ENCODE measurements at regions not wholly inside any gene's neighbourhood (a gene's known extent, or its start where the extent isn't known, plus 50 kb on each side); places are given as distances from the start of the nearest gene placed in this dataset.

DNA sequence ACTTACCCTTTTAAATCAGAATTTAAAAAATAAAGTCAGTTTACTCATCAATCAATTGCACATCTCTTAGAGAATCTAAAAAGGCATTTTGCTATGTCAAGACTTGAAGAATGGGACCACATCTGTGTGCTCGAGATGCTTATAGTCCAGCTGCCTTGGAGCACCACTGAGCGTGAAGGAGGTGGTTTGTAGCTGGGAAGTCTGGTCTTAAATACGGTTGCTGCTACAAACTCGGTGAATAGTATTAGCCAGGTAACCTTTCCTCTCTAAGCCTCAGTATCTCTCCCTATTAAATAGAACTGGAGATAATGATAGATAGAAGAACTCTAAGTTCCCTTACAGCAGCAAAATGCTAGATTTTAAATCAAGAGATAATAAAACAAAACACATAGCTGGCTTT is 289.7 kb downstream of the TRIB2 start:
- TF ChIP-seq, protein P1, sequence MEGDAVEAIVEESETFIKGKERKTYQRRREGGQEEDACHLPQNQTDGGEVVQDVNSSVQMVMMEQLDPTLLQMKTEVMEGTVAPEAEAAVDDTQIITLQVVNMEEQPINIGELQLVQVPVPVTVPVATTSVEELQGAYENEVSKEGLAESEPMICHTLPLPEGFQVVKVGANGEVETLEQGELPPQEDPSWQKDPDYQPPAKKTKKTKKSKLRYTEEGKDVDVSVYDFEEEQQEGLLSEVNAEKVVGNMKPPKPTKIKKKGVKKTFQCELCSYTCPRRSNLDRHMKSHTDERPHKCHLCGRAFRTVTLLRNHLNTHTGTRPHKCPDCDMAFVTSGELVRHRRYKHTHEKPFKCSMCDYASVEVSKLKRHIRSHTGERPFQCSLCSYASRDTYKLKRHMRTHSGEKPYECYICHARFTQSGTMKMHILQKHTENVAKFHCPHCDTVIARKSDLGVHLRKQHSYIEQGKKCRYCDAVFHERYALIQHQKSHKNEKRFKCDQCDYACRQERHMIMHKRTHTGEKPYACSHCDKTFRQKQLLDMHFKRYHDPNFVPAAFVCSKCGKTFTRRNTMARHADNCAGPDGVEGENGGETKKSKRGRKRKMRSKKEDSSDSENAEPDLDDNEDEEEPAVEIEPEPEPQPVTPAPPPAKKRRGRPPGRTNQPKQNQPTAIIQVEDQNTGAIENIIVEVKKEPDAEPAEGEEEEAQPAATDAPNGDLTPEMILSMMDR (IDR thresholded peaks at IDR 0.05), result no peak
- no peak for TF ChIP-seq POLR2A (IDR thresholded peaks at IDR 0.05)

Measured in heart left ventricle (tissue), 13 donors.